ENCODE measurements at regions not wholly inside any gene's neighbourhood (a gene's known extent, or its start where the extent isn't known, plus 50 kb on each side); places are given as distances from the start of the nearest gene placed in this dataset.

DNA sequence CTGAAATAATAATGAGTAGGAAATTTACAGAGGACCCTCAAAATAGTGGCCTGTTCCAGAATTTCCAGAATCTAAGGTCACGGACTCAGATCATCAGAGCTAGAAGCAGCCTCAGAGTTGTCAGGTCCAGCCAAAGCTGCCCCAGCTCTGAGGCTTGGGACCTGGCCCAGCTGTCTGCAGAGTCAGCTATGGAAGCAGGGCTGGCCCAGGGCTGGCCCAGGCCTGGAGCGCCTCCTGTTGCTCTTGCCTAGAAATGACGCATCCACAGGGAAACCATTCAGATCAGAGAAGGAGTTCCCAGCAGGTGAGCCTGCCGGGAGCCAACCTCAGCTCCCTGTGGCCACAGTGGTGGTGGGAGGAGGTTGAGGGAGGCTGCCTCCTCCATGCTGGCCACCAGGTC is 106.7 kb upstream of the ARL4C start:
- Histone ChIP-seq H3K4me1 (no peaks in the 10 kb centered on the region), H3K27ac (no peak overlapping the region), H3K36me3 (no peaks in the 10 kb centered on the region), H3K4me3 (no peak overlapping the region), H3K27me3 (no peaks in the 10 kb centered on the region), H3K9me3 (no peaks in the 10 kb centered on the region)
- TF ChIP-seq, protein P1, sequence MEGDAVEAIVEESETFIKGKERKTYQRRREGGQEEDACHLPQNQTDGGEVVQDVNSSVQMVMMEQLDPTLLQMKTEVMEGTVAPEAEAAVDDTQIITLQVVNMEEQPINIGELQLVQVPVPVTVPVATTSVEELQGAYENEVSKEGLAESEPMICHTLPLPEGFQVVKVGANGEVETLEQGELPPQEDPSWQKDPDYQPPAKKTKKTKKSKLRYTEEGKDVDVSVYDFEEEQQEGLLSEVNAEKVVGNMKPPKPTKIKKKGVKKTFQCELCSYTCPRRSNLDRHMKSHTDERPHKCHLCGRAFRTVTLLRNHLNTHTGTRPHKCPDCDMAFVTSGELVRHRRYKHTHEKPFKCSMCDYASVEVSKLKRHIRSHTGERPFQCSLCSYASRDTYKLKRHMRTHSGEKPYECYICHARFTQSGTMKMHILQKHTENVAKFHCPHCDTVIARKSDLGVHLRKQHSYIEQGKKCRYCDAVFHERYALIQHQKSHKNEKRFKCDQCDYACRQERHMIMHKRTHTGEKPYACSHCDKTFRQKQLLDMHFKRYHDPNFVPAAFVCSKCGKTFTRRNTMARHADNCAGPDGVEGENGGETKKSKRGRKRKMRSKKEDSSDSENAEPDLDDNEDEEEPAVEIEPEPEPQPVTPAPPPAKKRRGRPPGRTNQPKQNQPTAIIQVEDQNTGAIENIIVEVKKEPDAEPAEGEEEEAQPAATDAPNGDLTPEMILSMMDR (IDR thresholded peaks at IDR 0.05) = no peak
- no peak for DNase-seq (ENCODE audit: low spot score)

DNA sequence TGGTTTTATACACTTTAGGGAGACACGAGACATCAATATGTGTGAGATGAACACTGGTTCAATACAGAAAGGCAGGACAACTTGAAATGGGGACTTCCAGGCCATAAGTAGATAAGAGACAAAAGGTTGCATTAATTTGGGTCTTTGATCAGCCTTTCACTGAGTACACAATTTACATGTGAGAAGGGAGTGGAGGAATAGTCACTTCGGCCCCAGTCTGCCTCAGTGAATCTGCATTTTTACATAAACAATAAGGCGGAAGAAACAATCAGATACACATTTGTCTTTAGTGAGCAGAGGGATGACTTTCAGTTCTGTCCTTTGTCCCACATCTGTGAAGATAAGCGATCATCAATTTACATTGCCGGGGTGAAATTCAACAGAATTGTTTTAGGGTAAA is 104.3 kb upstream of the ARL4C start:
- TF ChIP-seq, protein P1 (IDR thresholded peaks at IDR 0.05) = no peak
- no peak overlapping the region for H3K4me3 ChIP-seq
- DNase-seq (ENCODE audit: low spot score) = no peak

DNA sequence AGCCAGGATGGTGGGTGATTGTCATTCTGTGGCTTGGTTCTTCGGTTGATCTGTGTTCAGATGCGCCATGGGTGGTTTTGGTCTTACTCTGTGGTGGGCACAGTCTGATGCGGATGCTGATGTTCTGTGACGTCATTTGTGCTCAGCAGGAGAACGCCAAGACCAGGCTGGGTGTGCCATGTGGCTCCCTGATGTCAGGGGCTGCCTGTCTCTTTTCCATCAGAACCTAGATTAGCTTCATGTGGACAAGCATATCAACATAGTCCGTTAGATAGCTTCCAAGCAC is 100.6 kb upstream of the ARL4C start:
- H3K9me3 ChIP-seq = no peaks in the 10 kb centered on the region
- no peaks in the 10 kb centered on the region for H3K27me3 ChIP-seq
- no peak overlapping the region for H3K27ac ChIP-seq
- no peak overlapping the region for H3K4me3 ChIP-seq
- TF ChIP-seq, protein P1 (IDR thresholded peaks at IDR 0.05) = no peak
- no peak for DNase-seq (ENCODE audit: low spot score)
- H3K36me3 ChIP-seq = no peaks in the 10 kb centered on the region
- no peaks in the 10 kb centered on the region for H3K4me1 ChIP-seq

More for the DNA sequence above, 104.3 kb upstream of the ARL4C start:
- Histone ChIP-seq H3K27ac (no peak overlapping the region), H3K9me3 (no peaks in the 10 kb centered on the region), H3K4me1 (no peaks in the 10 kb centered on the region), H3K27me3 (no peaks in the 10 kb centered on the region), H3K36me3 (no peaks in the 10 kb centered on the region)

DNA sequence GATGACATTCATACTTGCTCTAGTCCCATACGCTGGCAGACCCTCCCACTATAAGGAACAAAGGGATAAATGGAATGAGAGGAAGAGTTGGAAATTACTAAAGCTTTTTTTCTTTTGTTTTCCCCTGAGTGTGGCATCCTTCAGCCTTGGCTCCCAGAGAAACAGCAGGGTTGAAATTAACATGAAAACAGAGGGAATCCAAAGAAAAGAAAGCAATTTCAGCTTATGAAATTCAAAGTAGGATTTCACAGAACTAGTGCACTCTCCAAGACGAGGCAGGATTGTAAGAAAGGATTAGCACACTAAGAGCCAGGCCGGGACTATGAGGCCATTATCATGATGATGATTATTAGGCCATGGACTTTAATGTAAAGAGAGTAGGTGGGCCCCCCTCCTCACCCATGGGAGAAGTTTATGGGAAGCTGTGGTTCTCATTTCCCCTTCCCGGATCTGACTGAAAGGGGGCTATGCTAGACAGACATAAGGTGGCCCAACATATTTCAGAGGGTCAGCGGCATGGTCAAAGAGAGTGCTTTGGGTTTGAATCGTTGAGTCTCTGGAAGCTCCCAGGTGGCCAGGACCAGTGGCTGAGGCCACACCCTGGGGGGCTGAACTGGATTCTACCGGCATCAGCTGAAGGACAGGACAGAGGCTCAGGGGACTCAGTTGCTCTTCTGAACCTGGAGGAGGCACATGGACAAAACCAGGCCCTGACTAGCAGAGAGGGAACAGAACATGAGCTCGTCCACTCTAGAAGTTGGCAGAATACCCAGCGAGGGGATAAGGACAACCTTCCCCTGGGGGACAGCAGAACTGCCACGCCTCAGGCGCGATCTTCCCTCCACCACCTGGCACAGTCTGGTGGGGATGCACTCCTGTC is 100.1 kb upstream of the ARL4C start:
- Histone ChIP-seq H3K36me3 (no peaks in the 10 kb centered on the region), H3K9me3 (no peaks in the 10 kb centered on the region), H3K4me3 (no peak overlapping the region), H3K27me3 (no peaks in the 10 kb centered on the region), H3K27ac (no peak overlapping the region), H3K4me1 (no peaks in the 10 kb centered on the region)
- TF ChIP-seq, protein P1 (IDR thresholded peaks at IDR 0.05) = no peak
- DNase-seq (ENCODE audit: low spot score) = no peak

DNA sequence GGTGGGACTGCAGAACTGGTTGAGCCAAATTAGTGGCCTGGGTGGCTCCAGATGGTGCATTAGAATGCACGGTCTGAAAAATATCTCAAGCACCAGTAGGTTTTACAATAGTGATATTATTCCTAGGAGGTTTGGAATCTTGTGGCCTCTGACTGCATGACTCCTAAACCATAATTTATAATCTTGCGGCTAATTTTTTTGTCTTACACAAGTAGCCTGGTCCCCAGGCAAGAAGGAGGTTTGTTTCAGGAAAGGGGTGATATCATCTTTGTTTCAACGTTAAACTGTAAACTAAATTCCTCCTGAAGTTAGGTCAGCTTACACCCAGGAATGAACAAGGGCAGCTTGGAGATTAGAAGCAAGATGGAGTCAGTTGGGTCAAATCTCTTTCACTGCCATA is 98.9 kb upstream of the ARL4C start:
- no peaks in the 10 kb centered on the region for H3K9me3 ChIP-seq
- H3K36me3 ChIP-seq = no peaks in the 10 kb centered on the region
- H3K27ac ChIP-seq = no peak overlapping the region
- no peak overlapping the region for H3K4me3 ChIP-seq
- TF ChIP-seq, protein P1 (IDR thresholded peaks at IDR 0.05) = no peak
- no peak for DNase-seq (ENCODE audit: low spot score)
- H3K27me3 ChIP-seq = no peaks in the 10 kb centered on the region
- no peaks in the 10 kb centered on the region for H3K4me1 ChIP-seq

DNA sequence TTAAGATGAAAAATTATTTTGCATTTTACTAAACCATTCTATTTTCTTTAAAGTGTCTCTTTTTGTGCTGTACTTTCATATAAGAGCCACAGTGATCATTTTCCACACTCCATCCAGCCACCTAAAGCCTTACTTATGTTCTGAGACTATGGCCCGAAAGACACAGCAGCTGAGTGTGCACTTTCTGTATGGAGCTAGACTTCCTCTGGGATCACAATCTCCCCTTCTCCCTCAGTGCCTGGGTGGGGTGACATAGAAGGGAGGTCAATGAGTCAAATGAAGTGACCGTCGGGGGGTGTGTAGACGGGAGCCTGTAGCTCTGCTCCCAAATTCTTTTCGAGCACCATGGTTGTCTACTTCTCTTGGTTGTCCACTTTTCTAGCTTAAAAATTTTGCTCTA is 97.8 kb upstream of the ARL4C start:
- H3K4me1 ChIP-seq = no peaks in the 10 kb centered on the region
- DNase-seq (ENCODE audit: low spot score) = no peak
- no peak overlapping the region for H3K4me3 ChIP-seq
- H3K27me3 ChIP-seq = no peaks in the 10 kb centered on the region
- no peak overlapping the region for H3K27ac ChIP-seq
- no peaks in the 10 kb centered on the region for H3K9me3 ChIP-seq
- no peaks in the 10 kb centered on the region for H3K36me3 ChIP-seq
- TF ChIP-seq, protein P1 (IDR thresholded peaks at IDR 0.05) = no peak

All from right atrium auricular region (tissue), 2 donors.